CD4-positive, alpha-beta T cell treated with Interleukin-4 for 1 hour (primary cell): ENCODE measurements at regions not wholly inside any gene's neighbourhood (a gene's known extent, or its start where the extent isn't known, plus 50 kb on each side); places are given as distances from the start of the nearest gene placed in this dataset.

Source experiments
- DNase-seq, 2 donors: peaks; one replicate each; pipeline ENCODE4 v3.0.0-alpha.2; 2020 to 2022

GRCh38 chr13:40271931-40272775, 394.3 kb downstream of the FOXO1 start:
- DNase-seq = no peak

GRCh38 chr13:40272776-40273139, 393.7 kb downstream of the FOXO1 start:
- no peak for DNase-seq

DNA sequence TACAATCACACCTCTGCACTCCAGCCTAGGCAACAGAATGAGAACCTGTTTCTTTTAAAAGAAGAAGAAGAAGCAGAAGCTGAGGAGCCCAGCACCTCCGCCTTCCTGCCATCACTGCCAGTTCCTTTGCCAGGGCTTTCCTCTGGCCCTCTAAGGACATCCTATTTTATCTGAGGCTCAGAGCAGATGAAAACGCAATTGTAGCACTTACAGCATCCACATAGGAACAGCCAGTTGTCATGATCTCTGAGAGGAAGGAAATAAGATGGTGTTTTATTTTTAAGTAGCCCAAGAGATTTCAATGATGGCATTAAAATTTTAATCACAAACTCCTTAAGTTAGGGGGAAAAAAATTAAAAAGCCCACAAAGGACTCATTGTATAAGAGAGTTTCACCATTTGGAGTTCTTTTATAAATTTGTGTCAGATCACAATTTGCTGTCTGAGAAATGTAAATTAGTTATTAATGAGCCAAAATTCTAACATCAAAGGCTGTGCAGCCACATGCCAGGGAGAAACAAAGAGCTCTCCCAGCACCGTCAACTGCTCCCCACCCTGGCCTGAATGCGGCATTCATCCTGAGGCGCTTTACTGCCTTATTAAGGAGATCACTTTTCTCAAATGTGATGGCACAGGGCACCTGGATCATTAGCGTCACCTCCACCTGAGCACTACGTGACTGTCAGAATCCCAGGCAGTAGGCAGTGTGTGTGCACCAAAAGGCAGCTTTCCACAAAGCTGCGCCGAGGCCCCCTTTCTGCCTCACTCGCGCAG, 393.0 kb downstream of the FOXO1 start:
- DNase-seq = no peak

DNA sequence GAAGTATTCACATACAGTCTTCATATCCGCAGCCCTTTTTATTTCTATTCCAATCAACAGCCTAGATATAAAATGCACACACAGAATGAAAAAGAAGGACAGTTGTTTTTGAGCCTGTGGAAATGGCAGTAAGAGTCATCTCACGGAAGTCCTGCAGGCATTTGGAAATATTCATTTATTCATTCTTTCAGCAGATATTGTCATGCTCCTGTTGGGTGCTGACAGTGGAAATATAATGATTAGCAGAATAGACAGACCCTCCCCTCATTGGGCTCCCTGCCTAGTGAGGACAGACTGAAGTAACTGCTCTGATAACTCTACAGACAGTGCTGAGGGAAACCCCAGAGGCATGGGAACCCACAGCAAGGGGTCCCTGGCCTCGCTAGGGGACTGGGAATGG, 392.3 kb downstream of the FOXO1 start:
- DNase-seq = no peak

DNA sequence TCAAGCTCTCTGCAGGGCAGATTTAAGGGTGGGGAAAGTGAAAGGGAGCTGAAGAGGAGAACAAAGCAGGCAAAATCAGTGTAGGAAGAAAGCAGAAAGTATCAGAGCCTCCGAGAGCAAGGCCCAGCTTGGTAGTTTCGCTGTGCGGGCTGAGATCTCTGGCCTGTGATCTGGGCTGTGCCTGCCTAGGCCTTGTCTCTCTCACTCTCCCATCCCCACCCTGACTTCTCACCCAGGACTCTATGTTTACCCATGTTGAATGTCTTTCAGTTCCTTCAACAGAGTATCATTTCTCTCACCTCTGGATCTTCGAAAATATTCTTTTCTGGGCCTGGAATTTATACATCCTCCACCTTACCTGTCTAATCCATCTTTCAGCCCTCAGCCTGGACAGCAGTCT, 391.3 kb downstream of the FOXO1 start:
- DNase-seq = no peak

- no peak for DNase-seq
Observed at GRCh38 chr13:40275636-40276035, 390.8 kb downstream of the FOXO1 start.

DNA sequence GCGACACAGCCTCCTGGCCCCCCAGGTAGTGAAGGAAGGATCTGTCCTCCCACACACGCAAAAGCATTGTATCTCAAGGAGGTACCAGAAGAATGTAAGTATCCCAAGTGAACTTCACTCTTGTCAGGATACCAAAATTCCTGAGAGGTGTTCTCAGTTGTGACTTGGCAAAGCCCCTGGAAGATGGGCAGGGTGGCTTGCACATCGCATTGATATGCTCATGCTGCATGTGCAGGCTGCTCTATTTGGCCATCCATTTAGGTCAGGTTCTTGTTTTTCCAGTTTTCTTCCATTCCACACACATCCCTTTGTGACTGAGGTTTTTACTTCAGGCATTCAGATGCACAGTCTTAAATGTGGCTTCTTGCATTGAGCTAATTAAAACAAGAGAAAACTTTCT, 382.8 kb downstream of the FOXO1 start:
- DNase-seq = no peak

DNA sequence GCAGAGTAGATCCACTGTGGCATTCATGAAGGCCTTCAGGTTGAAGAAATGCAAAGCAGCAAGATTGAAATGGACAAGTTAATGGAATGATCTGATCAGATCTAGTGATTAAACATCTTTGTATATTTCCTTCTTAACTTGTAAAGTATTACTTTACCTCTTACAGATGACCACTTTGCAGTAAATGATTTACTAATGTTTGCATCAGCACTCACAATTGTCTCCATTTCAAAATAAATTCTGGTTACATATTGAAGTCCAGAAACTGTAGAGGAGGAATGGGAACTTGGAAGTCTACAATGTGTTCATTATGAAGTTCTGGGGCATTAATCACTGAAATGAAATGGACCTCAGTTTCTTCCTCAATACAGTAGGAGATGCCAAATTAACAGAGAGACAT, 380.8 kb downstream of the FOXO1 start:
- no peak for DNase-seq

- DNase-seq = no peak
Observed at GRCh38 chr13:40287428-40287827, 379.0 kb downstream of the FOXO1 start.

GRCh38 chr13:40288259-40288658, 378.2 kb downstream of the FOXO1 start:
- no peak for DNase-seq

DNA sequence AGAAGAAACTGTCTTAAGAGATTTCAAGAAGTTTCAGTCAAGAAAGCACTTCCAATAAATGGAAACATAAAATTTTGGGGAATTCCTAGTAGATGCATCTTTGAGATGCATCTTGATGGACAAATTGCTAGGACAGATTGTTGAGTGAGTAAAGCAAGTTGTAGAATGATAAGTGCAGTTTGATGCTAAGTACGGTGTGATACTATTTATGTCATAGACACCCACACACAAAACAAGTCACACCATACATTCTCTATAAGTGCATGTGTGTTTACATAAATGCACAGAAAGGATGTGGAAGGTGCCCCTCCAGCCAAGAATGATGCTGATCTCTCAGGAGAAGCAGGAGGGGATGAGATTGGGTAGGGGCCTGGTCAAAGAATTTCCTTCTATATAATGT, 375.7 kb downstream of the FOXO1 start:
- no peak for DNase-seq

DNA sequence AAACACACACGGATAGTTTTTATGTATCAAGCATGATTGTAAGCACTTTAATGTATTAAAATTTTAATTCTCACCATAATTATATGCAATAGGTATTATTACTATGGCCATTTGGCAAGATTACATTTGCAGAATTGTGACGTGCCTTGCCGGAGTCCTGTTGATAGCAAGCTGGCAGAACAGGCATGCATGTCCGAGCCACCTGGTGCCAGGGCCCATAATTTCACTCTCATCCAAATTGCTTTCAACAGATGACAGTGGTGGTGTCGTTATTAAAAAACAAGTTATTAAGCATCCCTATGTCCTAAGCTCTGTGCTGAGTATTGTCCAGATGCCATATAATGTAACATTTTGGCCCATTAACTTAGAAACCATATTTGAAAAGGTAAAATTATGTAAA, 374.3 kb downstream of the FOXO1 start:
- DNase-seq = no peak

DNA sequence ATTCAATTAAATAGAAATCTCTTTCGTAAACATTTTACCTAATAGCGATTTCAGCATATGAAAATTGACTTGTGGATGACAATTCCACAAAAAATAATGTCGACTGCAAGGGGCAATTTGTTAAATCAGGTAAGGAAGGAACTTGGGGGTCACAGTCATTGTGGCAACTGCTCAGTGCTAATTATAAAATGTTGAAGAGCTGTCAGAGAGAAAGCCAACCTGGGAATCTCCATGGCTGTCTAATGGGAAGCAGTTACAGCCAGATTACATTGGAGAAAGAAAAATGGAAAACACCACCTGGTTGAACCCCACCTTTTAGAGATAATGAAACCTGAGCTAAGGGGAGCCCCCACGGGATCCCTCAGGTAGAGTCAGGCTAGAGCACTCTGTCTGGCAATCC, 373.9 kb downstream of the FOXO1 start:
- no peak for DNase-seq

GRCh38 chr13:40302351-40302750, 364.1 kb downstream of the FOXO1 start:
- no peak for DNase-seq

GRCh38 chr13:40304391-40304790, 362.1 kb downstream of the FOXO1 start:
- no peak for DNase-seq

DNA sequence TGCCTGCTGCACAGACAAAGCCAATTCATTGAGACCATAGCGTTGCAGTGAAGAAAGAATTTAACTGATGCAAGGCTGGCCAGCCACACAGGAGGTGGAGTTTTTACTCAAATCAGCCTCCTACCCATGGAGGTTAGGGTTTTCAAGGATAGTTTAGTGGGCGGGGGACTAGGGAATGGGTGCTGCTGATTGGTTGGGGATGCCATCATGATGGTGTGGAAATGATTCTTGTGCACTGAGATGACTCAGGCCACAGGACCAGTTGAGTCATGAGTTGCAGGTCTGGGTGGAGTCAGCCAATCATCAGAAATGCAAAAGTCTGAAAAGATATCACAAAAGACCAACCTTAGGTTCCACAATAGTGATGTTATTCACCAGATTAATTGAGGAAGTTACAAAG, 359.6 kb downstream of the FOXO1 start:
- DNase-seq = no peak

- DNase-seq = no peak
Observed at GRCh38 chr13:40309881-40310280, 356.6 kb downstream of the FOXO1 start.

DNA sequence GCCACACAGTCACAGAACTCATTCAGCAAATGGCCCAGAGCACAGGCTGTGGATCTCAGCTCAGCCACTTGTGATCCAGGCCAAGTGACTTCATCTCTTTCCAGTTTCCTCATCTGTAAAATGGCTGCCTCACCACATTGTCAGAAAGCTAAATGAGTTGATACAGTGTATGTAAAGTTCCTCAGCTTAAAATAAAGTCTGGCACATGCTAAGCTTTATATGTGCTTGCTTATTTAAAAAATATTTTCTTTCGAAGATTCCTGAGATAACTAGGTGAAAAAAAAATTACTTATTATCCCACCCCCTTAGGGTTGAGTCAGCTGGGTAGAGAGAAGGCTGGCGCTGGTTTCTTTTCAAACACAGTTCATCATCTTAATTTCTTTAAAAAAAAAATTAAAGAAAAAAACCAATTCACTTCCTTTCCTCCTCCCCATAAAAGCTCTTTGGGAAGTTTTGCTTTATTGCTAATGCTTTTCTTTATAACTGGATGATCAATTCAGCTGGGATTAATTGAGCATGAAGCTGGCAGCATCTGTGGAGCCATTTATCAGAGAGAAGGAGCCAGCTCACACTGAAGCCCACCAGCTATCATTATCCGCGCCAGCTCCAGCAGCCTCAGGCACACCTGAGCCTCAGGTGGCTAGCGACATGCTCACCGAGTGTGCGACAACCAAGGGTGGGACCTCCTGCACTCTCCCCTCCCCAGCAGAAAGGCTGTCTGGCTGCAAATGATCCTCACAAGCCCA, 354.9 kb downstream of the FOXO1 start:
- no peak for DNase-seq

DNA sequence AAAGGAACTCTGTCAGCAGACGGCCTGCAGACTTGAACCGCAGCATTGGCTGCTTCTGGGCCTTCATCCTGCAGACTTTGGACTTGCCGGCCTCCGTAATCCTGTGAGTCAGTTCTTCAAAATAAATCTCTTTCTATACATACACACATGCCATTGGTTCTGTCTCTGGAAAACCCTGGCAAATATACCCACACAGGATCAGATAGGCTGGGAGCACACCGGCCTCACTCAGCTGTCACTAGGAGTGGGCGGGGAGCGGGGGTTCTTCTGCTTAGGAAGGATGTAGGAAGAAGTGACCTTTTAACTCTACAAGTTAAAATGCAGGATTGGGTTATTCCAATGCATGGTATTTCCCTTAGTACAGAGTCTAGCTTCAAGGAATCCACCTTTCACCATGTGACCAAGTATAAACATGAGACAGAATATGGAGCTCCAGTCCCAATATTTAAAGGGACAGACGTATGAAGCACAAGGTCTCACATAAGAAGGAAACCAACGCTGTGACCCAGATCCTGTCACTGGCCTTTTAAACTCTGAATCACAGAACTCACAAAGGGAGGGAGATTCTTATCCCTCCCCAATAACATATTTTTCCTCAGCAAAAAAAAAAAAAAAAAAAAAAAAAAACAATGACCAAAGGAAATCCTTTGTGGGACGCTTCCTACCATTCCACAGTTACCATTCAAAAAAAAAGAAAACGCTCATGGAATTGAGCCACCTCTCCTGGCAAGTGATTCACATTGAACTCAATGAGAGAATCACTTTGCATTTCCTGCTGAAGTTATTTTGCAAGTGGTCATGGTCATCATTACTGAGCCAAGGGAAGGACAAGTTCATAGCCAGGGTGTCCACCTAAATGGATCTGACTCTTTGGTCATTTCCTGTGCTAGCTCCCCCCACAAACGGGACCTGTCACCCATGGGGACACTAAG, 352.9 kb downstream of the FOXO1 start:
- no peak for DNase-seq

DNA sequence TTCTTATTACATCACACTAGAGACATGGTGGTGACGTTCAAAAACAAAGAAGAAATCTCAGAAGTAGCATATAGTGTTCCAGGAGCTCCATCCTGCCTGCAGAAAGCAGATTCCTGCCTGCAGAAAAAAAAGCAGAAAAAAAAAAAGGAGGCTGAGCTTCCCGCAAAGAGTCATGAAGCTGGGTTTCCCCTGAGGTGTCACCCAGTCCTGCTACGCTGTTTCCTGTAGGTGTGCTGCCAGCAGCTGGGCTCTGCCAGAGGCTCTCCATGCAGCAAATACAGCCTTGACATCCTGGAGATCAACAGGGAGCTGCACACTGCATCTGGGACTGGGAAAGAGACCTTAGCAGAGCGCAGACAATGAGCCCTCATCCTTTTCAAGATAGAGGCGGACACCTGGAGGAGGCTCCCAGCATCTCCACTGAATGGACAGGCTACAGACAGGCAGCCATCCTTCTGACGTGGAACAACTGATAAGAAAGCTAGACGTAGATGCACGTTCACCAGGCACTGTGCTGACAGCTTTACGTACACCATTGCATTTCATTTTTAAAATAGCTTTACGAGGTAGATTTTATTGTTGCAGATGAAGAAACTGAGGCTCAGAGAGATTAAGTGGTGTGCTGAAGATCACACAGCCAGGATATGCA, 350.9 kb downstream of the FOXO1 start:
- DNase-seq = peak; percentile 54 to 62

GRCh38 chr13:40316301-40316700, 350.1 kb downstream of the FOXO1 start:
- no peak for DNase-seq

DNA sequence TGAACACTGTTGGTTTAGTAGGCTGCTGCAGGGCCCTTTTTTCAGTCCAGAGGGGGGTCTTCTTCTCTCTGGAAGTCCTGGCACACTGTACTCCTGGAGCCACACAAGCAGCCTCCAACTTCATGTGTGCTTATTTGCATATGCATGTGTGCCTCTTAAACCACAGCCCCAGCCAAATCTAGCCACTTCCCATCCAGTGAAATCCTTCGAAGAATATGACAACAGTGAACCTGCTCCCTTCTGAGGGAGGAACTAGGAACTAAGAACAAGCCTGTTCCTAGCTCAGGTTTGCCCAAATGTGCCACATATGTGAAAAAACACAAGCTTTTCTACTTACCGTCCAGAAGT, 348.5 kb downstream of the FOXO1 start:
- DNase-seq = no peak
